ENCODE measurements at regions not wholly inside any gene's neighbourhood (a gene's known extent, or its start where the extent isn't known, plus 50 kb on each side); places are given as distances from the start of the nearest gene placed in this dataset.

- DNase-seq (ENCODE audit: low spot score) (no peak), ATAC-seq (no peak)
These were observed 618.1 kb downstream of the PYDC2 start for GRCh38 chr3:192079098-192079497.

GRCh38 chr3:192080336-192080735 is 619.4 kb downstream of the PYDC2 start:
- no peak for DNase-seq (ENCODE audit: low spot score)
- ATAC-seq, result no peak

- ATAC-seq (no peak), DNase-seq (ENCODE audit: low spot score) (no peak)
These were observed 622.0 kb downstream of the PYDC2 start for GRCh38 chr3:192082730-192083660.
